DND-41 (cell line): ENCODE measurements at regions not wholly inside any gene's neighbourhood (a gene's known extent, or its start where the extent isn't known, plus 50 kb on each side); places are given as distances from the start of the nearest gene placed in this dataset.

ENCODE experiments used
- CTCF ChIP-seq: IDR thresholded peaks from 2 replicates; pipeline ENCODE4 v1.5.1; 2012; ENCODE audit warnings: borderline replicate concordance, low read length, moderate library complexity, mild to moderate bottlenecking; ENCODE audit not compliant: poor library complexity, severe bottlenecking; ENCODE audit errors: extremely low read depth
- EZH2 ChIP-seq: IDR thresholded peaks from 3 replicates; pipeline ENCODE4 v1.6.1; 2012; ENCODE audit warnings: borderline replicate concordance, low read depth, mild to moderate bottlenecking, moderate library complexity, low read length, inconsistent platforms; ENCODE audit not compliant: severe bottlenecking

GRCh38 chr2:145116056-145116455 is 596.1 kb upstream of the ZEB2 start:
- TF ChIP-seq CTCF (no peak), EZH2 (no peak)
